ENCODE measurements at regions not wholly inside any gene's neighbourhood (a gene's known extent, or its start where the extent isn't known, plus 50 kb on each side); places are given as distances from the start of the nearest gene placed in this dataset.

DNA sequence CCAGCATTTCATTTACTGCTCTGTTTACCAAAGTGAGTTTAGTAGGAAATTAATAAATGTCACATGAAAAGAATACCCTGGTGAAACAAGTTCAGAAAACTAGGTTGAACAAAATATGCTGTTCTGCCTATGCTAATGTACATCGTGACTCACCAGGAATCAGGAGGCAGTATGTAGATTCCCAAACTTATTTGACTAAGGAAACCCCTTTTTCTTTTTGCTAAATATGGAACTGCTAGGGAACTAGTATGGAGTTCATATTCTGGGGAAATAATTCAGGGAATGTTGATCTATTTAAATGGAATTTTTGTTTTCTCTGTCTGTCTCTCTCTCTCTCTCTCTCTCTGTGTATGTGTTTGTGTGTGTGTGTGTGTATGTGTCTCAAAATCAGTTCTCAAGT, 49.9 kb upstream of the EXOC4 start:
- Histone ChIP-seq H3K4me2 (ENCODE audit: low read length) (no peak overlapping the region), H3K9me2 (ENCODE audit: insufficient read depth, low read length) (no peaks in the 10 kb centered on the region), H2AFZ (ENCODE audit: low read depth, low read length) (no peak overlapping the region), H3K4me3 (ENCODE audit: low read length) (no peak overlapping the region), H3K27ac (ENCODE audit: low read length) (no peak overlapping the region), H3K9me3 (ENCODE audit: low read length) (no peaks in the 10 kb centered on the region), H3F3A (ENCODE audit: insufficient read depth, low read length, poor library complexity, severe bottlenecking) (no peaks in the 10 kb centered on the region), H3K79me2 (replicated peaks; ENCODE audit: insufficient read depth, low read length) (no peaks in the 10 kb centered on the region), H3K36me3 (ENCODE audit: insufficient read depth, low read length) (no peaks in the 10 kb centered on the region), H3K27me3 (ENCODE audit: insufficient read depth, low read depth, low read length) (no peaks in the 10 kb centered on the region), H3K9ac (ENCODE audit: low read length) (no peak overlapping the region), H4K20me1 (ENCODE audit: insufficient read depth) (no peaks in the 10 kb centered on the region)
- TF ChIP-seq TAF1 (IDR thresholded peaks at IDR 0.05; ENCODE audit: low read depth) (no peak), POLR2AphosphoS5 (IDR thresholded peaks at IDR 0.05) (no peak), EZH2 (IDR thresholded peaks at IDR 0.05; ENCODE audit: borderline replicate concordance, insufficient read depth, low read length, poor library complexity, severe bottlenecking) (no peak), MXI1 (conservative IDR thresholded peaks at IDR 0.05; ENCODE audit: poor library complexity, severe bottlenecking) (no peak), RAD21 (conservative IDR thresholded peaks at IDR 0.05) (no peak)

Data from neural cell (in vitro differentiated cells).